ENCODE measurements at regions not wholly inside any gene's neighbourhood (a gene's known extent, or its start where the extent isn't known, plus 50 kb on each side); places are given as distances from the start of the nearest gene placed in this dataset.

GRCh38 chr15:26477044-26477443 is 295.8 kb downstream of the GABRB3 start:
- DNase-seq (ENCODE audit: low read depth in 2 of 2): no peak

GRCh38 chr15:26475554-26475953 is 297.3 kb downstream of the GABRB3 start:
- no peak for DNase-seq (ENCODE audit: low read depth in 2 of 2)

- no peak for DNase-seq (ENCODE audit: low read depth in 2 of 2)
Observed at GRCh38 chr15:26472661-26473060, 300.2 kb downstream of the GABRB3 start.

DNA sequence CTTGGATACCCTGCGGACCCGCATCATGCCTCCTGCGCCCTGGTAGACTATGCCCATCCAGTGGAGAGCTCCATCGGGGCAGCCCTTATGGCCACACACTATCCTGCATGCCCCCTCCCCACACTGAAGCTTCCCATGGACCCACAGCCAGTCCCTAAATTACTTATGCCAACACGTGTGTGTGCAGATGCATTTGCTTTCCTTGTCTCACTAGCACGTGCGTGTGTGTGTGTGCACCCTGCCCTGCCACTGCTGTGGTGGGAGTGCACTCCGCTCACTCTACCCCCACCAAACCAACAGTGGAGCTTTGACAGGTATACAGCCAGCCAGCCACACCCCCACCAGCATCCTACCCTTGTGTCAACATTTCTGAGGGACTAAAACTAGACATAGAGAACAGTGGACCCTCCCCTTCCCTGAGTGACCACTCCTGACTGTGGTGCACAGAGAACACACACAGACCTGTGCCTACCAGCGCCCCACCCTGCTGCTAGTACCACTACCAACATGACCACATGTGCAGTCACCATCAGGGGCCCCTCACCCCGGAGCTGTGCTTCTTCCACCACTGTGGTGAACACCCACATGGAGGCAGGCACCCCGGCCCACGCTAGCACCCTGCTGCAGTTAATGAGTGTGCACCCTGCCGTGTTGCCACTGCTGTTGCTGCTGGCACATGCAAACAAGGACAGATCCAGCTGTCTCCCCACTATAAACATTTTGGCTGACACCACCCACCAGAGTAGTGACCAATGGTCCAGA is 310.8 kb downstream of the GABRB3 start:
- DNase-seq (ENCODE audit: low read depth in 2 of 2): no peak

GRCh38 chr15:26460165-26460564 is 312.7 kb downstream of the GABRB3 start:
- DNase-seq (ENCODE audit: low read depth in 2 of 2): no peak

GRCh38 chr15:26455828-26456227 is 317.0 kb downstream of the GABRB3 start:
- no peak for DNase-seq (ENCODE audit: low read depth in 2 of 2)

- no peak for DNase-seq (ENCODE audit: low read depth in 2 of 2)
Observed at GRCh38 chr15:26453914-26454313, 319.0 kb downstream of the GABRB3 start.

DNA sequence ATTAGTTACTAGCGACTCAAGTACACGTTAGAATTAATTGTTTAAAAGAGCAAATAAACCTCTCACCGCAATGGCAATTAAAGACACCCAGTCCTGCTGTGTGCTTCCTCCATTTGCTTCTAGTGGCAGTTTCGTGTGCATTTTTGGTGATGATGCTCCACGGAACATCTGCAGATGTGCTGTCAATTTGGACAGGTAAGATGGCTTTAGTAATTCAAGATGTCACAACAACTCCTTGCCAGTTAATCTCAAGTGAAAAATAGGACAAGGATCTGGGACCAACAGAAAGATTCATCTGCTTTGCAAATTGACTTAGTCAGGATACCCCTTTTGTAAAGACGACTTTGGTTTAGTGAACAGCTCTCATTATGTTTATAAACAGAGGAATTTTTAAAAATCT is 320.9 kb downstream of the GABRB3 start:
- DNase-seq (ENCODE audit: low read depth in 2 of 2): no peak

DNA sequence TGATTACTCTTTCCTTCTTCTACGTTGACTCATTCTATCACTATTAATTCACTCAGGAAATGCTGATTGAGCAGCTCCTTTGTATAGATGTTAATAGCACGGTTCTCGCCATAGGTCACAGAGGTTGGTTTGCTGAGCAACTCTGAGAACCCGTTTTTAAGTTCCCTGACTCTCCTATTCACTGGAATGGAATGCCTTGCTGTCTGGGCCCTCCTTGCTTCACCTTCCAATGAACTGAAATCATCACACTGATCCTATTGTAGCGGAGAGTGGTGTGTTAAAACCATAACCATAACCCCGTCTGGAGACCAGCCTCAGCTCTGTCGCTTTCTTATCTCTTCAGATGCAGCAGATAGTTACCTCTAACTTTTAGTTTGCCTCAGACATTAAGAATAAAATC is 323.6 kb downstream of the GABRB3 start:
- DNase-seq (ENCODE audit: low read depth in 2 of 2): peak; percentile 4 to 8

DNA sequence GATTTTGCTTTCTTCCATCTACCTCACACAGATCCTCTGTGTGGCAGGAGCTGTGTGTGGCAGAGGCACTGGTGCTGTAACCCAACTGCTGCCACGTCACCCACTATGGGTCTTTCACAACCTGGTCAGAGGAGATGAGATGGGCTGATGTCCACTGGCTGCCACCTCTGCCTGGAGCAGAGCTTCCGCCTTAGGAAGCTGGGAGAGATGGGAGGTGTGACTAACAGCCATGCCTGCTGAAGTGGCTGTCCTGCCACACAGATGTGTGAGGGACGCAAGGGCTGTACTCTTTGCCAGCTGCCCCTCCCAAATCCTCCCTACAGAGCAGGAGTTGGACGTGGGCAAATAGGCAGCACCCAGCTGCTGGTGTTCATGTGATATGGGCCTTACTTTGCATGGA is 329.5 kb downstream of the GABRB3 start:
- no peak for DNase-seq (ENCODE audit: low read depth in 2 of 2)

DNA sequence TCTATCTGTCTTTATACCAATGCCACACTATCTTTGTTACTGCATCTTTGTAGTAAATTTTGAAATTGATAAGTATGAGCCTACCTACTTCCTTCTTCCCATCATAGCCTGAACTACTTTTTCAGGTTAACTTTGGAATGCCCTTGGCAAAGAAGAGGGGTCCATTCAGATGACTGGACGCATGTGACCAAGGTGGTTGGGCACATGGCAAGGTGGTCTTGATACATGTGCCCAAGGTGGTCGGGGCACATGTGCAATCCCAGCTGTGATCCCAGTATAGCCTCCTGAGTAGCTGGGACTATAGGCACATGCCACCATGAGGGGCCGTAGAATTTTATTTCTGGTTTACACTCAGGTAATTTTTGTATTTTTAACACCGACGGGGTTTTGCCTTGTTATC is 330.2 kb downstream of the GABRB3 start:
- no peak for DNase-seq (ENCODE audit: low read depth in 2 of 2)

GRCh38 chr15:26439681-26440080 is 333.2 kb downstream of the GABRB3 start:
- no peak for DNase-seq (ENCODE audit: low read depth in 2 of 2)

- DNase-seq (ENCODE audit: low read depth in 2 of 2): no peak
Observed at GRCh38 chr15:26438718-26439117, 334.1 kb downstream of the GABRB3 start.

- DNase-seq (ENCODE audit: low read depth in 2 of 2): no peak
Observed at GRCh38 chr15:26438316-26438715, 334.6 kb downstream of the GABRB3 start.

- no peak for DNase-seq (ENCODE audit: low read depth in 2 of 2)
Observed at GRCh38 chr15:26433818-26434217, 339.0 kb downstream of the GABRB3 start.

DNA sequence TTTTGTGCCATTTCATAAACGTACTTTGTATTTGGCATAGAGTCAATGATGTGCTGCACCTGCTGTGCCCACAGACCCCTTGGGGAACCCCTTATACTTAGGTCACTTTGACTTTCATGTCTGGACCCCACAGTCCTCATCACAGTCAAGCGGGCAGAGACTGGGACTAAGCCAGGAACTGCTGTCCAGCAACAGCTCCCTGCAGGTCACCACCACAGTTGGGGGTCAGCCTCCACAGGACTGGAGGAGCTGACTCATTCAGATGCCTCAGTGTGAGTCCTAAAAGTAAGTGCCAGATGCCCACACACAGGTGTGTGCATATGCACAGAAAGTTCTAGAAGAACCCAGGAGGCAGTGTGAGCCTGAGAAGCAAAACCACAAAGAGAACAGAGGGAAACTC is 339.8 kb downstream of the GABRB3 start:
- no peak for DNase-seq (ENCODE audit: low read depth in 2 of 2)

DNA sequence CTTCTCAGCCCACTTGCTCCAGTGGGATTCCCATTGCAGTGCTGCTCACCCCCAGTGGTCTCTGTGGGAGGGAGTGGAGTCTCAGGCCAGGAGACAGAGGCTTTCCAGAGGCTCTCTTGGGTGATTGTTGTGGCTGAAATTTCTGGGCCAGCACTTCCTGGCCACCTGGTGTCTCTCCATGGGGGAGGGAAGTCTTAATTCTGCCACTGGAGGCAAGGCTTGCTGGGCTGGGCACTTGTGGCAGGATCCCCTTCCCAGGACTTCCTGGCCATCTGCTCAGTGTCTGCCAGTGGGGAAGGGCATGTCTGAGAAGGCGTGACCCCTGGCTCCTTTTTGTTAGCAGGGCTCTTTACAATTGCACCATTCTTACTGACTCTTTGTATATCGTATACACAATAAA is 351.8 kb downstream of the GABRB3 start:
- no peak for DNase-seq (ENCODE audit: low read depth in 2 of 2)

GRCh38 chr15:26395624-26396023 is 377.2 kb downstream of the GABRB3 start:
- no peak for DNase-seq (ENCODE audit: low read depth in 2 of 2)

- no peak for DNase-seq (ENCODE audit: low read depth in 2 of 2)
Observed at GRCh38 chr15:26394801-26395200, 378.1 kb downstream of the GABRB3 start.

DNA sequence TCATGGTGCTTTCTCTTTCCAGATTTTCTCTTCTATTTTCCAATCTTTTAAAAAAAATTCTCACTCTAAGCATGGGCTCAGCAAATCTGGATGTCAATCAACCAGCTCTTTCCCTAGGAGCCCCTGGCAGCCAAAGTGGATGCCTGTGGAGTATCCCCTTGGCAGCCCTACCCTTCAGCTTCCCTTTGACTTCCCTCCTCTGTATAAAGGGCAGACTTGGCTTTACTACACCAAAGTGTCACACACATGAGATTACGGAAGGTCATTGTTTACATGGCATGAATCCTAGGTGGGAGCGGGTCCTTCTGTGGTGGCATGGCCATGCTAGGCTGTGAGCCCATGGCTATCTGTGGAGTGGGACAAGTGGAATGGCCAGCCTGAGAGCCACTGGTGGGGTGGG is 379.9 kb downstream of the GABRB3 start:
- DNase-seq (ENCODE audit: low read depth in 2 of 2): no peak

GRCh38 chr15:26391567-26392194 is 381.2 kb downstream of the GABRB3 start:
- DNase-seq (ENCODE audit: low read depth in 2 of 2): no peak

DNA sequence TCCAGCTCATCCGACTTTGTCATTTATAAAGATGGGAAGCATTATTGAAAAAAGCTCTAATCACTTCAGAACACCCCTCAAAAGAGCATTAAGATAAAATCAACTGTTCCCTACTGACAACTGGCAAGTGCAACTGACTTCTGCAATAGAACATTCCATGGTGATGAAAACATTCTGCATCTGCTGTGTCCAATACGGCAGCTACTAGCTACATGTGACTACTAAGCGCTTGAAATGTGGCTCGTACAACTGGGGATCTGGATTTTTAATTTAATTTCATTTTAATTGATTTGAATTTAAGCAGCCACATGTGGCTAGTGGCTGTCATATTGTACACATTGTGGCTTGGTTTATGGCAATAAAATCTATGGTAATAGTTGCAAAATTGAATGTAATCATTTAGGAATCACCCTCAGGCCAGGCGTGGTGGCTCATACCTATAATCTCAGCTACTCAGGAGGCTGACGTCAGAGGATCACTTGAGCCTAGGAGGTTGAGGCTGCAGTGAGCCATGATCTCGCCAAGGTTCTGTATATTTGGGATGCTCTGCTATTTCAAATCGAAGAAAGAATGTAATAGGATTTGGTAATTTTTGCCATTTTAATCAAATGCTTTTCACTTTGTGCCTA is 390.3 kb downstream of the GABRB3 start:
- DNase-seq (ENCODE audit: low read depth in 2 of 2): no peak

GRCh38 chr15:26378304-26378703 is 394.6 kb downstream of the GABRB3 start:
- no peak for DNase-seq (ENCODE audit: low read depth in 2 of 2)
